ENCODE measurements at regions not wholly inside any gene's neighbourhood (a gene's known extent, or its start where the extent isn't known, plus 50 kb on each side); places are given as distances from the start of the nearest gene placed in this dataset.

GRCh38 chr15:89417206-89417725 lies 79.1 kb downstream of the RHCG start:
- TF ChIP-seq CTCF (conservative IDR thresholded peaks at IDR 0.05; ENCODE audit: low read depth, low read length), result no peak
- TF ChIP-seq EZH2 (IDR thresholded peaks at IDR 0.05; ENCODE audit: borderline replicate concordance, low read depth, low read length, poor library complexity, severe bottlenecking), result no peak
